OCI-LY7 (cell line): ENCODE measurements at regions not wholly inside any gene's neighbourhood (a gene's known extent, or its start where the extent isn't known, plus 50 kb on each side); places are given as distances from the start of the nearest gene placed in this dataset.

ENCODE experiments used
- BruUV-seq: library from RNA; stranded (reverse); fragments of 400-500 nt; replicated peaks from 2 replicates; lab custom pipeline; 2021; lab: Mats Ljungman, UMichigan
- CTCF ChIA-PET: fragments of 300-600 bp; sonication (Branson Sonifier 250); formaldehyde crosslinking; loops from one replicate; lab custom pipeline; 2022; ENCODE audit warnings: antibody characterized with exemption; ENCODE audit not compliant: unreplicated experiment; lab: Charles Lee
- POLR2A ChIA-PET: fragments of 300-600 bp; sonication (Branson Sonifier 250); formaldehyde crosslinking; loops from one replicate; lab custom pipeline; 2022; ENCODE audit warnings: antibody characterized with exemption; lab: Charles Lee
- DNase-seq: peaks from one replicate; pipeline ENCODE4 v3.0.0-alpha.2; 2015; ENCODE audit warnings: low spot score
- H2AFZ ChIP-seq: fragments of 200-600 bp; sonication (generic), shearing (Covaris generic); 2 replicates; pipeline ENCODE4 v1.6.1; 2014; ENCODE audit warnings: mild to moderate bottlenecking, antibody characterized with exemption, low read length, moderate library complexity
- H3K27ac ChIP-seq: fragments of 200-600 bp; sonication (generic); 2 replicates; pipeline ENCODE4 v1.5.1; 2014; ENCODE audit warnings: mixed run types, low read depth, mild to moderate bottlenecking, moderate library complexity, low read length, inconsistent platforms; ENCODE audit not compliant: poor library complexity, severe bottlenecking
- H3K36me3 ChIP-seq: fragments of 200-600 bp; sonication (generic); 2 replicates; pipeline ENCODE4 v1.6.1; 2014; ENCODE audit warnings: mild to moderate bottlenecking, antibody characterized with exemption, low read length, moderate library complexity, mixed read lengths; ENCODE audit not compliant: insufficient read depth
- H3K4me1 ChIP-seq: fragments of 200-600 bp; sonication (generic); 2 replicates; pipeline ENCODE4 v1.5.1; 2014; ENCODE audit warnings: mild to moderate bottlenecking, low read length; ENCODE audit not compliant: insufficient read depth, poor library complexity, severe bottlenecking
- H3K4me2 ChIP-seq: fragments of 200-600 bp; sonication (generic); 2 replicates; pipeline ENCODE4 v1.6.1; 2014; ENCODE audit warnings: mild to moderate bottlenecking, low read length
- H3K4me3 ChIP-seq: fragments of 200-600 bp; sonication (generic); 2 replicates; pipeline ENCODE4 v1.5.1; 2014; ENCODE audit warnings: mild to moderate bottlenecking, low read depth, low read length; ENCODE audit not compliant: poor library complexity, severe bottlenecking
- H3K79me2 ChIP-seq: fragments of 200-600 bp; sonication (generic); 2 replicates; pipeline ENCODE4 v1.6.1; 2016; ENCODE audit warnings: low read depth, mild to moderate bottlenecking, low read length, moderate library complexity, mixed read lengths; ENCODE audit not compliant: insufficient read depth
- H3K9me2 ChIP-seq: fragments of 200-600 bp; sonication (generic); 2 replicates; pipeline ENCODE4 v1.6.1; 2016; ENCODE audit warnings: mild to moderate bottlenecking, low read length, mixed read lengths; ENCODE audit not compliant: insufficient read depth
- H3K9me3 ChIP-seq: fragments of 200-600 bp; sonication (generic); 2 replicates; pipeline ENCODE4 v1.6.1; 2014; ENCODE audit warnings: mild to moderate bottlenecking, mixed run types, low read length, mixed read lengths
- H4K20me1 ChIP-seq: fragments of 200-600 bp; sonication (generic); 2 replicates; pipeline ENCODE4 v1.6.1; 2014; ENCODE audit warnings: mild to moderate bottlenecking, antibody characterized with exemption, low read length, moderate library complexity, mixed read lengths; ENCODE audit not compliant: insufficient read depth
- EZH2phosphoT487 ChIP-seq: fragments of 200-600 bp; sonication (generic); IDR thresholded peaks from 2 replicates; pipeline ENCODE4 v1.6.1; 2018; ENCODE audit warnings: low read depth, borderline replicate concordance, mild to moderate bottlenecking, mixed run types, antibody characterized with exemption, low read length, moderate library complexity, mixed read lengths
- intact Hi-C: fragments of 100-400 bp; cut with micrococcal nuclease; formaldehyde crosslinking; loops from one replicate; pipeline ENCODE4 v1.10.0; 2022; ENCODE audit not compliant: unreplicated experiment
- TF ChIP-seq, protein P1 (sequence below): fragments of 200-600 bp; sonication (generic); conservative IDR thresholded peaks from 2 replicates; pipeline ENCODE4 v1.5.1; 2014; ENCODE audit warnings: mild to moderate bottlenecking, antibody characterized with exemption, low read length, moderate library complexity, mixed read lengths

GRCh38 chr10:10460451-10460850, 557.2 kb upstream of the CELF2 start:
- DNase-seq = no peak
- BruUV-seq = no TSS peak
- H3K4me1 ChIP-seq = no peaks in the 10 kb centered on the region
- H3K9me2 ChIP-seq = no peaks in the 10 kb centered on the region
- no peak overlapping the region for H3K27ac ChIP-seq
- no peaks in the 10 kb centered on the region for H3K9me3 ChIP-seq
- no peaks in the 10 kb centered on the region for H4K20me1 ChIP-seq
- POLR2A ChIA-PET = no interaction called here
- no peak overlapping the region for H3K4me2 ChIP-seq
- TF ChIP-seq, protein P1, sequence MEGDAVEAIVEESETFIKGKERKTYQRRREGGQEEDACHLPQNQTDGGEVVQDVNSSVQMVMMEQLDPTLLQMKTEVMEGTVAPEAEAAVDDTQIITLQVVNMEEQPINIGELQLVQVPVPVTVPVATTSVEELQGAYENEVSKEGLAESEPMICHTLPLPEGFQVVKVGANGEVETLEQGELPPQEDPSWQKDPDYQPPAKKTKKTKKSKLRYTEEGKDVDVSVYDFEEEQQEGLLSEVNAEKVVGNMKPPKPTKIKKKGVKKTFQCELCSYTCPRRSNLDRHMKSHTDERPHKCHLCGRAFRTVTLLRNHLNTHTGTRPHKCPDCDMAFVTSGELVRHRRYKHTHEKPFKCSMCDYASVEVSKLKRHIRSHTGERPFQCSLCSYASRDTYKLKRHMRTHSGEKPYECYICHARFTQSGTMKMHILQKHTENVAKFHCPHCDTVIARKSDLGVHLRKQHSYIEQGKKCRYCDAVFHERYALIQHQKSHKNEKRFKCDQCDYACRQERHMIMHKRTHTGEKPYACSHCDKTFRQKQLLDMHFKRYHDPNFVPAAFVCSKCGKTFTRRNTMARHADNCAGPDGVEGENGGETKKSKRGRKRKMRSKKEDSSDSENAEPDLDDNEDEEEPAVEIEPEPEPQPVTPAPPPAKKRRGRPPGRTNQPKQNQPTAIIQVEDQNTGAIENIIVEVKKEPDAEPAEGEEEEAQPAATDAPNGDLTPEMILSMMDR = no peak
- no peak for TF ChIP-seq EZH2phosphoT487
- H3K36me3 ChIP-seq = no peaks in the 10 kb centered on the region
- intact Hi-C loops = no loop called here
- H3K4me3 ChIP-seq = no peak overlapping the region
- H2AFZ ChIP-seq = no peak overlapping the region
- CTCF ChIA-PET = no interaction called here
- H3K79me2 ChIP-seq = no peaks in the 10 kb centered on the region

GRCh38 chr10:10462151-10462941, 555.3 kb upstream of the CELF2 start:
- no TSS peak for BruUV-seq
- POLR2A ChIA-PET = interaction anchor here (0.6 to 0.7 kb wide), 2 partner anchors 17 to 751 kb away, joined by 3 to 5 read pairs; no protein-coding TSS in a partner anchor

More at GRCh38 chr10:10462151-10462941, 555.3 kb upstream of the CELF2 start:
- Histone ChIP-seq H3K4me3 (no peak overlapping the region), H3K9me2 (no peaks in the 10 kb centered on the region), H3K36me3 (no peaks in the 10 kb centered on the region), H3K9me3 (no peaks in the 10 kb centered on the region), H3K4me2 (no peak overlapping the region), H3K27ac (no peak overlapping the region), H2AFZ (no peak overlapping the region), H3K79me2 (no peaks in the 10 kb centered on the region), H4K20me1 (no peaks in the 10 kb centered on the region), H3K4me1 (no peaks in the 10 kb centered on the region)
- intact Hi-C loops = no loop called here
- CTCF ChIA-PET = no interaction called here
- no peak for TF ChIP-seq EZH2phosphoT487
- TF ChIP-seq, protein P1 = no peak
- DNase-seq = no peak
